SK-N-SH (cell line): ENCODE measurements at regions not wholly inside any gene's neighbourhood (a gene's known extent, or its start where the extent isn't known, plus 50 kb on each side); places are given as distances from the start of the nearest gene placed in this dataset.

ENCODE experiments used
- CHD2 ChIP-seq: fragments of 150-350 bp; IDR thresholded peaks from 2 replicates; pipeline ENCODE4 v1.6.1; 2018; ENCODE audit warnings: low read length; ENCODE audit not compliant: partially characterized antibody
- CTCF ChIP-seq: fragments of 200-600 bp; sonication (generic); IDR thresholded peaks from 2 replicates; pipeline ENCODE4 v1.6.1; 2017; ENCODE audit warnings: antibody characterized with exemption, mild to moderate bottlenecking, moderate library complexity
- EP300 ChIP-seq, 2 experiments: IDR thresholded peaks; 2 replicates each; pipeline versions ENCODE4 v1.4.0 to v1.6.1; 2012; ENCODE audit warnings: borderline replicate concordance in 1 of 2, low read depth in 1 of 2, low read length in 1 of 2
- GABPA ChIP-seq: IDR thresholded peaks from 2 replicates; pipeline ENCODE4 v1.4.0; 2012; ENCODE audit warnings: low read depth, mild to moderate bottlenecking
- POLR2AphosphoS5 ChIP-seq: IDR thresholded peaks from 2 replicates; pipeline ENCODE4 v1.6.1; 2012; ENCODE audit warnings: low read depth, low read length
- RFX5 ChIP-seq: IDR thresholded peaks from 2 replicates; pipeline ENCODE4 v1.6.1; 2012; ENCODE audit warnings: mild to moderate bottlenecking, improper control_type of control experiment, low read length
- RXRA ChIP-seq: IDR thresholded peaks from 2 replicates; pipeline ENCODE4 v1.4.0; 2012; ENCODE audit warnings: low read depth, mild to moderate bottlenecking, borderline replicate concordance
- SIN3A ChIP-seq: IDR thresholded peaks from 2 replicates; pipeline ENCODE4 v1.6.1; 2012; ENCODE audit warnings: low read depth, mild to moderate bottlenecking, low read length, moderate library complexity, borderline replicate concordance
- SMC3 ChIP-seq: IDR thresholded peaks from 2 replicates; pipeline ENCODE4 v1.6.1; 2012; ENCODE audit warnings: low read depth, low read length, improper control_type of control experiment
- USF1 ChIP-seq: IDR thresholded peaks from 2 replicates; pipeline ENCODE4 v1.4.0; 2012; ENCODE audit warnings: low read depth, borderline replicate concordance
- TF ChIP-seq, protein P1 (sequence below): IDR thresholded peaks from 2 replicates; pipeline ENCODE4 v1.6.1; 2012; ENCODE audit warnings: mild to moderate bottlenecking, low read depth, low read length, moderate library complexity
- TF ChIP-seq, protein P2 (sequence below): fragments of 150-350 bp; IDR thresholded peaks from 2 replicates; pipeline ENCODE4 v1.6.1; 2017; ENCODE audit warnings: antibody characterized with exemption, low read length, low read depth, borderline replicate concordance
- TF ChIP-seq, protein P3 (sequence below): IDR thresholded peaks from 2 replicates; pipeline ENCODE4 v1.4.0; 2012; ENCODE audit warnings: low read depth

- TF ChIP-seq USF1: no peak
- no peak for TF ChIP-seq POLR2AphosphoS5
- no peak for TF ChIP-seq SIN3A
- no peak for TF ChIP-seq SMC3
- TF ChIP-seq EP300 (IDR thresholded peaks at IDR 0.05; ENCODE audit: borderline replicate concordance in 1 of 2, low read depth in 1 of 2, low read length in 1 of 2): no peak
- TF ChIP-seq CTCF: no peak
- TF ChIP-seq RFX5: no peak
- TF ChIP-seq, protein P1, sequence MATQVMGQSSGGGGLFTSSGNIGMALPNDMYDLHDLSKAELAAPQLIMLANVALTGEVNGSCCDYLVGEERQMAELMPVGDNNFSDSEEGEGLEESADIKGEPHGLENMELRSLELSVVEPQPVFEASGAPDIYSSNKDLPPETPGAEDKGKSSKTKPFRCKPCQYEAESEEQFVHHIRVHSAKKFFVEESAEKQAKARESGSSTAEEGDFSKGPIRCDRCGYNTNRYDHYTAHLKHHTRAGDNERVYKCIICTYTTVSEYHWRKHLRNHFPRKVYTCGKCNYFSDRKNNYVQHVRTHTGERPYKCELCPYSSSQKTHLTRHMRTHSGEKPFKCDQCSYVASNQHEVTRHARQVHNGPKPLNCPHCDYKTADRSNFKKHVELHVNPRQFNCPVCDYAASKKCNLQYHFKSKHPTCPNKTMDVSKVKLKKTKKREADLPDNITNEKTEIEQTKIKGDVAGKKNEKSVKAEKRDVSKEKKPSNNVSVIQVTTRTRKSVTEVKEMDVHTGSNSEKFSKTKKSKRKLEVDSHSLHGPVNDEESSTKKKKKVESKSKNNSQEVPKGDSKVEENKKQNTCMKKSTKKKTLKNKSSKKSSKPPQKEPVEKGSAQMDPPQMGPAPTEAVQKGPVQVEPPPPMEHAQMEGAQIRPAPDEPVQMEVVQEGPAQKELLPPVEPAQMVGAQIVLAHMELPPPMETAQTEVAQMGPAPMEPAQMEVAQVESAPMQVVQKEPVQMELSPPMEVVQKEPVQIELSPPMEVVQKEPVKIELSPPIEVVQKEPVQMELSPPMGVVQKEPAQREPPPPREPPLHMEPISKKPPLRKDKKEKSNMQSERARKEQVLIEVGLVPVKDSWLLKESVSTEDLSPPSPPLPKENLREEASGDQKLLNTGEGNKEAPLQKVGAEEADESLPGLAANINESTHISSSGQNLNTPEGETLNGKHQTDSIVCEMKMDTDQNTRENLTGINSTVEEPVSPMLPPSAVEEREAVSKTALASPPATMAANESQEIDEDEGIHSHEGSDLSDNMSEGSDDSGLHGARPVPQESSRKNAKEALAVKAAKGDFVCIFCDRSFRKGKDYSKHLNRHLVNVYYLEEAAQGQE: no peak
- TF ChIP-seq GABPA: no peak
- TF ChIP-seq, protein P2, sequence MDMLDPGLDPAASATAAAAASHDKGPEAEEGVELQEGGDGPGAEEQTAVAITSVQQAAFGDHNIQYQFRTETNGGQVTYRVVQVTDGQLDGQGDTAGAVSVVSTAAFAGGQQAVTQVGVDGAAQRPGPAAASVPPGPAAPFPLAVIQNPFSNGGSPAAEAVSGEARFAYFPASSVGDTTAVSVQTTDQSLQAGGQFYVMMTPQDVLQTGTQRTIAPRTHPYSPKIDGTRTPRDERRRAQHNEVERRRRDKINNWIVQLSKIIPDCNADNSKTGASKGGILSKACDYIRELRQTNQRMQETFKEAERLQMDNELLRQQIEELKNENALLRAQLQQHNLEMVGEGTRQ: no peak
- TF ChIP-seq, protein P3, sequence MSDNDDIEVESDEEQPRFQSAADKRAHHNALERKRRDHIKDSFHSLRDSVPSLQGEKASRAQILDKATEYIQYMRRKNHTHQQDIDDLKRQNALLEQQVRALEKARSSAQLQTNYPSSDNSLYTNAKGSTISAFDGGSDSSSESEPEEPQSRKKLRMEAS: no peak
- TF ChIP-seq RXRA: no peak
- no peak for TF ChIP-seq CHD2
Measured at GRCh38 chr12:42969355-42969754, 379.8 kb upstream of the PRICKLE1 start.
